Activated CD4-positive, alpha-beta T cell treated with anti-CD3 and anti-CD28 coated beads for 48 hours (primary cell): ENCODE measurements at regions not wholly inside any gene's neighbourhood (a gene's known extent, or its start where the extent isn't known, plus 50 kb on each side); places are given as distances from the start of the nearest gene placed in this dataset.
"Not testable (repeated sequence)": the region's sequence is repeated elsewhere in the genome, so short reads cannot be mapped to it uniquely, and the experiment has no call there.

Experiments
- DNase-seq: peaks from one replicate; pipeline ENCODE4 v3.0.0-alpha.2; 2020

DNA sequence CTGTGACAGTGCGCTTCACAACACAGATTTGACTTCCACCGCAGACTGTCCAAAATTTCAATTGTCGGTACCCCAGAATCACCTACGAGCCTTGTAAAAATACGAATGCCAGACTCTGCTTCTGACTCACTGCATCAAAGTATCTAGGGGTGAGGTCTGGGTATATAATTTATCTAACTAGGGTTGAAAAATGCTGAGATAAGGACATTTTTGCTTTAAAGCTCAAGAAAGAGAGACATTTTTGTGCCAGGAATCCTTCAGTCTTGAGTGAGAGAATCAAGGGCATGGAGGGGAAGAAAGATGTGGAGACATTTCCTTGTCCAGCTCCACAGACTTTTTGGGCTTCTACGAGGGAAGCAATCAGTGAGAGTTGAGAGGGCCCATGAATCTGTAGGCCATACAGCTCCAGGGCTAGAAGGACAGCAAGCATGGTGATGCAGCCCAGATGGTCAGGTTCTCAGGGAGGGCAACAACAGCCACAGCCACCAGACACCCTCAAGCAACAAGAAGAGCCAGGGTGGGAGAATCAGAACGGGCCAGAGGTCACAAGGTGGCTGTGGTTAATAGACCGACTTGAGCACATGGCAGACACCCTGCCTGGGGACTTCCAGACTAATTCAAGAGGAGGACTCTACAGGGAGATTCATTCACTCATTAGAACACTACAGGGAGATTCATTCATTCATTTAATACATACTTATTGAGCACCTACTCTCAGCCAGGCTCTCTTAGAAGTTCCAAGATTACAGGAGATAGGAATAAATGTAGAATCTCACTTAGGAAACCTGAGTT is 211.1 kb upstream of the PRDM1 start:
- DNase-seq, result no peak

DNA sequence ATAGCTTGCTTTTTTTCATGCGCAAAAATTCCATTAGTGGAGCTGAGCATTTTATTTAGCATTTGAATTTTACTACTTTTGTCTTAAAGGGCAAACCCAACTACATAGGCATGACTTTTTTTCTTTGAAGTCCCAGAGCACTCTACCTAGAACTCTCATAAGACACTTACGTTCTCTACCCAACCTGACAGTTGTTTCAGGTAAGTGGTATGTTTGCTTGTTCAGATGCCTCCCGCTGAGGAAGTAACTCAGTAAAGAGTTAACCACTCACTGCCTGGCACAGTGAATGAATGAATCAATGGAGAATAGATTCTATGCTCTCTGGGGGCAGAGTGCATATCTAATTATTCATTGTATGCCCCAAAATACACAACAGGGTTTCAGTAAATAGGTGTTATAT is 212.3 kb upstream of the PRDM1 start:
- no peak for DNase-seq

DNA sequence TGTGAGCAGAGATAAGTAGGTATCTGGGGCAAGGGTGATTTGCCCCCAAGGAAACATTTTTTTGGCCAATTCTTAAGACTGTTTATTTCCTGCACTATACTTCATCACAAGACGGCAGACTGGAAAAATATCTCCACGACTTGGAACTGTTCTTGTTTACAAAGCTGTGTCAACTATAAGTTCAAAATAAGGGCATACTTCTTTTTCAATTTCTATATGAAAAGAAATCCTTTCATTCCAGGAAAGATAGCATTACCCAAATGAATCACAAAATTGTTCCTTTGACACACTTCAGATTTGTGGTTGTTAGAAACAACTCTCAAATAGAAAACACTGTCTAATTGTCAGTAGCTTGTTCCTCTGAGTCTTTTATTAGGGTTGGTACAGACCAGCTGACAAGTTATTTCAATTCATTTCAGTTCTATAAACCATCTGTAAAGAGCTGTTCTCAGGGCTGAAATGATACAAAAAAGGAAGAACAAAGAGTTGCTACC is 212.9 kb upstream of the PRDM1 start:
- no peak for DNase-seq

DNA sequence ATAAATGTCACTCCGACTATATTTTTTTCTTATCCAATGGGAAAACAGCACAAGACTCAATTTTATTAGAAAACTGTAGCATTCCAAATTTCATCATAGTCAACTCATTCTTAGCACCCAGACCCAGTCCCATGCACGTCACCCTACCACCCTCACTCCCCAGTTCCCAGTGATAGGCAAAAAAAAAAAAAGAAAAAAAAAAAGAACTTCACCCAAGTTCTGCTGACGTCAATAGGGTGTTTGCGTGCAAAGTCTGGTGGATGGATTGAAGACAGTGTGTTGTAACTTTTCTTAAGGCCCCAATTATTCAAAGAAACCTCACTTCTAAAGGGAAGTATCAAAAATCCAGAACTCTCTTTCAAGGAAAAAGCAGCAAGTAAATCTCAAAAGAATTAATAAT is 213.9 kb upstream of the PRDM1 start:
- no peak for DNase-seq

DNA sequence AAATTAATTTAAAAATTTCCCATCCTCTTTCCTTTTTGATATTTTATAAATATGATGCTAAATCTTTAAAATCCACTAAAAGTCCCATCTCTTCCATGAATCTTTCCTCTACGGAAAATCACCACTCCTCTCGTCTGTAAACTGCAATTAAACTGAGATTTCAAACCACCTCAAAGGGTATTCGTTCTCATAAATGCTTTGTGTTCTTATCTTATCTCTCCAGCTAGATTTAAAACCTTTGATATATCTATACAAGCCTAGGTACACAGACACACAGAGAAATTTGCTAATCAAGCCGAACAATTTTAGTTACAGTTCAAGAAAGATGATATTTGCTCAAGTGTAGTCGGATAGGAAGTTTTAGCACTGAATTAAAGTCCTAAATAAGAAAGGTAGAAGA is 214.6 kb upstream of the PRDM1 start:
- DNase-seq, result no peak

DNA sequence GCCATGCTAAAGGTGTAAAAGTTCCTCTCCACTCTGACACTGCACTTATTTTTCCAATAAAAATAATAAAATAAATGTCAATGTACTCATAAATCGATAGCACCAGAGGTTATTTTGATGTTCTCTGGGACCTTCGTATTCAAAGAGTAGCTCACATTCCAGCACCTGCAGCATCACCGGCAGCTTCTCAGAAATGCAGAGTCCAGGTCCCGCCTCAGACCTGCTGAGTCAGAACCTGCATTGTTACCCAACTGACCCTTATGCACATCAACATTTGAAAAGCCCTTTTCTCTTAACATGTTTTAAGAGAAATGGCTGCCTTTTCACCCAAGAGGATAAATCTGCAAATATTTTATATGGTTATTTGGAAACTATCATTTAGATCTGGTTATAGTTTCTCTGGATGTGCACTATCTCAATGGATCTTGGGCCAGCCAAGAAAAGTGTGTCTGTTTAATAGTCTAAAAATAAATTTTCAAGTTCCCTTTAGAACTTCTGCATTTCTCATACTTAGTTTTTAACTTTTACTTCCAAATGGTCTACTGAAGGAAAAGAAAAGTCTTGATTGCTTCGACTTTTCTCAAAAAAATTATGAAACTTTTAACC is 216.2 kb upstream of the PRDM1 start:
- no peak for DNase-seq

DNA sequence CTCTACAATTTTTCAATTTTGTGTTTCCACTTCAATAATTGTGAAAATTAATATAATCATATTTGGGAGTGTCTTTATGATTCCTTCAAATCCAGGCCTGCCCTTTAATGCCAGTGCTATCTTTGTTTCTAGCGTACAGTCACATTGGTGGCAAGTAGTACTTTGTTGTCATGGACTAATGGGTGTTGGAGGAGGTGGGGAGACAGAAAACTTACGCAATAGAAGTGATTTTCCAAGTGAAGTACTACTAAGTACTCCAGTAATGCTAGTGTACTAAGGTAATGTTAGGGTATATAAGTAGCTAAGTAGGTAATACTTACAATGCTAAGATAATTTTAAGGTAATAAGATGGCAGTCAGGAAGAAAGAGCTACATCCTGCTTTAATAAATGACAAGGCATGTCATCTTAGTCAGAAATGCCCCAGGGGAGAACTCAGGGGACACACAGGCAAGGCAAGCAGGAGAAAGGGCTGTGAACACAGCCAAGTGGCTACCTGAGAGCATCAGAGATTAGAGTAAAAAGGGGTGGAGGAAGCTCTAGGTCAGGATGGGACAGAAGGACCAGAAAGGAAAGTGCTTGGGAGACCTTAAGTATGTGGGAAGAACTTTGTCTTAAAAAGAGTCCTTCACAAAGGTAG is 217.2 kb upstream of the PRDM1 start:
- no peak for DNase-seq

DNA sequence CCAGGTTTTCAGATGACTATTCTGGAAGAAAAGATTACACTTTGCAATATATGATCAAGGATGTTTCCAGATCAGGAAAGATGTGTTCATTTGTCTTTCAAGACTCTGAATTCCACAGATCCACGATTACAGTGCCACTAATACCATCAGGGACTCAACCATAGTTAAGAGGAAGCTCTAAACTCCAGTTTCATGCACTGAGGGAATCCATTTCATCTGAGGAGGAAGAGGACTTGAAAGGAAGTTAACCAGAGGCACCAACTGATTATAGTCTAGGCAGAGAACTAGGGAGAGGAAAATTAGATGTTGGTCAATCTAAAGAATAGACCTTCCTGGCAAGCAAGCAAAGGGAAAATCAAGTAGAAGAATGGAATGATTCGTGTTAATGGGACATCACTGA is 218.3 kb upstream of the PRDM1 start:
- DNase-seq, result no peak

DNA sequence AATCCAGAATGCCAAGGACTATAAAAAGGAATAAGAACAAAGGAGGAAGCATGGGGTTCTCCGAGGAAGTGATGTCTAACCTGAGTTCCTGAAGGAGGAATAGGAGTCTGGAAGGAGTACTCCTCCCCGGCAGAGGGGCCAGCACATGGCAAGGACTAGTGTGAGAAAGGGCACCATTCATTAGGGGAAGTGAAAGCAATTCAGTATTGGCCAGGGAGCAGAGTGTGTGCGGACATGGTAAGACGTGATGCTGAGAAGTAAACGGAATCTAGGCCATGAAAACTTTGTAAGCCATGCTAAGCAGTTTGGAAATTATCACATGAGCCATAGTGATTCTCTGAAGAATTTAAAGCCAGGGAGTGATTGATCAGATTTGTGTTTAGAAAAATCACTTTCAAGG is 218.9 kb upstream of the PRDM1 start:
- DNase-seq, result no peak

DNA sequence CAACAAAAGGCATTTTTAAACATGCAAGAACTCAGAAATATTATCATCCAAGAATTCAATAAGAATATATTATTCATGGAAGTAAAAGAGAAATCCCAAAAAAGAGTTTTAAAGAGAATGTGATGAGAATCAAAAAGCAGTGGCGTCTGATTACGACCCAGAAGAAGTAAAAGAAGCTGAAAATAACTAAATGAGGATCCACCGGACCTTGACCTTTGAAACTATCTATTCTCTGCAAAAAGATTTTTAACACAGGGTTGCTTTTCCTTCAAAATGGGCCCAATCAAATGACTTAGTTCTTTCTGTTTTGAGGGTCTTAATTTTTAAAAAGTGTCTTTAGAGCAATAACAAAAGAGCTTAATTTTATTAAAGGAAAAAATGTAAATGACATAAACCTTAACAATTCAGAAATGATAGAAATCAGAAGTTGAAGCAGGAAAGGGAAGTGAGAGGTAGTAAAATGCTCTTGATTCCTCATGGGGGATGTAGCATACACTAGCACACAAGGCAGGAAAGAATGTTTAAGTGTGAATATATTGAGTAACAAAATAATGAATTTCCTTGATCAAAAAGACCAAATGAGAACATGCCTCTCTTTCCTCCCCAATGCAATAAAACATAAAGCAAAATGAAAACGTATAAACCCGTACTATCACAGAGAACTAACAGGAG is 223.1 kb upstream of the PRDM1 start:
- no peak for DNase-seq

DNA sequence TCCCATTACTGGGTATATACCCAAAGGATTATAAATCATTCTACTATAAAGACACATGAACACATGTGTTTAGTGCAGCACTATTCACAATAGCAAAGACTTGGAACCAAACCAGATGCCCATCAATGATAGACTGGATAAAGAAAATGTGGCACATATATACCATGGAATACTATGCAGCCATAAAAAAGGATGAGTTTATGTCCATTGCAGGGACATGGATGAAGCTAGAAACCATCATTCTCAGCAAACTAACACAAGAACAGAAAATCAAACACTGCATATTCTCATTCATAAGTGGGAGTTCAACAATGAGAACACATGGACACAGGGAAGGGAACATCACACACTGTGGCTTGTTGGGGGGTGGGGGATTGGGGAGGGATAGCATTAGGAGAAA is 225.2 kb upstream of the PRDM1 start:
- not testable (repeated sequence) for DNase-seq

DNA sequence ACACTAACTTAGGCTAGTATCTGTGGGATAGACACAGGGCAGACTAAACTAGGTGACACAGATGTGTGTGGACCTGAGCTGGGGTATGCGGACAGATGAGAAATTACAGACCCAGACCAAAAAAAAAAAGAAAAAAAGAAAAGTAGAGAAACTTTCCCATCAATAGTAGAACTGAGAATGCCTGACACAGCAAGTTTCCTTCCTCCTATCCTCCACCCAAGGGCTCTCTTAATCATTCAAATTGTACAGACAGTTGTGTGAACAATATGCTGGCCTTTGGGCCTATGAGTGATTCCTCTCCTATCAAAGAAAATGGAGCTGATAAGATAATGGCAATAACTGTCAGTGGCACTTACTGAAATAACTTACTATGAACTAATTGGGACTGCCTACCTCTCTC is 226.7 kb upstream of the PRDM1 start:
- no peak for DNase-seq

DNA sequence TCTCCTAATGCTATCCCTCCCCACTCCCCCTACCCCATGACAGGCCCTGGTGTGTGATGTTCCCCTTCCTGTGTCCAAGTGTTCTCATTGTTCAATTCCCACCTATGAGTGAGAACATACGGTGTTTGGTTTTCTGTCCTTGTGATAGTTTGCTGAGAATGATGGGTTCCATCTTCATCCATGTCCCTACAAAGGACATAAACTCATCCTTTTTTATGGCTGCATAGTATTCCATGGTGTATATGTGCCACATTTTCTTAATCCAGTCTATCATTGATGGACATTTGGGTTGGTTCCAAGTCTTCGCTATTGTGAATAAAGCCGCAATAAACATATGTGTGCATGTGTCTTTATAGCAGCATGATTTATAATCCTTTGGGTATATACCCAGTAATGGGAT is 227.5 kb upstream of the PRDM1 start:
- DNase-seq, result not testable (repeated sequence)

DNA sequence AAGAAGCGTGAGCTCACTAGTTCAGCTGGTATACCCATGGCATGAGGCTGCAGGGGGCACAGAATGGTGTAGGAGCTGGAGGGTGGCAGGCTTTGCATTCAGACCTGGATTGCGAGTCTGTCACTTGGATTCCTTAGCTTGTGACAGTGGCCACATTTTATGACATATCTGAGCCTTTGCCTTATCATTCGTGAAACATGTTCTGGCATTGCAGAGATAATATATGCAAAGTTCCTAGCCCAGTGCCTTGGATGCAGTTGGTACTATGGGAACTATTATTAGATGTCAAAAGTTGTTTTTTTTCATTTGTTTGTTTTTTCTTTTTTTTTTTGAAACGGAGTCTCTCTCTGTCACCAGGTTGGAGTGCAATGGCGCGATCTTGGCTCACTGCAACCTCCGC is 230.7 kb upstream of the PRDM1 start:
- no peak for DNase-seq

DNA sequence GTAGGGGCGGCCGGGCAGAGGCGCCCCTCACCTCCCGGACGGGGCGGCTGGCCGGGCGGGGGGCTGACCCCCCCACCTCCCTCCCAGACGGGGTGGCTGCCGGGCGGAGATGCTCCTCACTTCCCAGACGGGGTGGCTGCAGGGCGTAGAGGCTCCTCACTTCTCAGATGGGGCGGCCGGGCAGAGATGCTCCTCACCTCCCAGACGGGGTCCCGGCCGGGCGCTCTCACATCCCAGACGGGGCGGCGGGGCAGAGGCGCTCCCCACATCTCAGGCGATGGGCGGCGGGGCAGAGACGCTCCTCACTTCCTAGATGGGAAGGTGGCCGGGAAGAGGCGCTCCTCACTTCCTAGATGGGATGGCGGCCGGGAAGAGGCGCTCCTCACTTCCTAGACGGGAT is 232.2 kb upstream of the PRDM1 start:
- DNase-seq, result not testable (repeated sequence)

DNA sequence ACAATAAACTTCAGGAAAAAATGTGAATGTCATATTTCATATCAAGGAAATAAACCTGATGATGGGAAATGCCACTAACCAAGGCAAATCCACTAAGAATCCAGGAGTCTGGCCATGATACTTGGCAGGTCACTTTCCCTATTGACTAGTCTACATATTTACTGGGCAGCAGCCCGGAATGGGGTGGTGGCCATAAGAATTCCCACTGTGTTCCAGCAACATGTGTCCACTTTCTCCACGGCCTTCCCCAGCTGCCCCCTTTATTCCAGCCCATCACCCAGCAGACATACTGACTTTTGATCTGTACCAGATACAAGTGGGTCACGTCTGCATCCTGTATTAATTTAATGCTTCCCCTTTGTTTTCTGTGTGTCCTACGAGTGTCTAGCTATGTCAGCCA is 234.5 kb upstream of the PRDM1 start:
- DNase-seq, result no peak

DNA sequence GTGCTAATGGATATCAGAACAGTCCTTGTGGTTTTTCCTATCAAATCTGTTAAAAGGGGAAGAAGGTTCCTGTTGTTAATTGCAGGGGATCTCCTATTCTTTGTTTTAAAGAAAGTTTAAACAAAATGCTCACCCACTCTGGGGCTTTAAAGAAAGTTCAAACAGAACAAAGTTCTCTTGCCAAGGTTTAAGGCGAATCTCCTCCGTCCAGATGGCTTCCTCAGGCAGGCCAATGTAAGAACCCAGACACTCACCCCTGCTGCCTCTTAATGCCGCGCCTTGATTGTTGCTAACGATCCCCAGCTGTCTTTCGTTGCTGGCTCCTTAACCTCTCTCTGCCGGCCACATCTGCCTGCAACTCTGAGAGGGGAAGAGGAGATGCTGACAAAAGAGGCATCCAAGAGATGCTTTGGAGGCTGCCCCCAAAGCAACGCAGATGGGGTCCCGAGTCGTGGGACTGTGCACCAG is 235.0 kb upstream of the PRDM1 start:
- DNase-seq, result no peak

DNA sequence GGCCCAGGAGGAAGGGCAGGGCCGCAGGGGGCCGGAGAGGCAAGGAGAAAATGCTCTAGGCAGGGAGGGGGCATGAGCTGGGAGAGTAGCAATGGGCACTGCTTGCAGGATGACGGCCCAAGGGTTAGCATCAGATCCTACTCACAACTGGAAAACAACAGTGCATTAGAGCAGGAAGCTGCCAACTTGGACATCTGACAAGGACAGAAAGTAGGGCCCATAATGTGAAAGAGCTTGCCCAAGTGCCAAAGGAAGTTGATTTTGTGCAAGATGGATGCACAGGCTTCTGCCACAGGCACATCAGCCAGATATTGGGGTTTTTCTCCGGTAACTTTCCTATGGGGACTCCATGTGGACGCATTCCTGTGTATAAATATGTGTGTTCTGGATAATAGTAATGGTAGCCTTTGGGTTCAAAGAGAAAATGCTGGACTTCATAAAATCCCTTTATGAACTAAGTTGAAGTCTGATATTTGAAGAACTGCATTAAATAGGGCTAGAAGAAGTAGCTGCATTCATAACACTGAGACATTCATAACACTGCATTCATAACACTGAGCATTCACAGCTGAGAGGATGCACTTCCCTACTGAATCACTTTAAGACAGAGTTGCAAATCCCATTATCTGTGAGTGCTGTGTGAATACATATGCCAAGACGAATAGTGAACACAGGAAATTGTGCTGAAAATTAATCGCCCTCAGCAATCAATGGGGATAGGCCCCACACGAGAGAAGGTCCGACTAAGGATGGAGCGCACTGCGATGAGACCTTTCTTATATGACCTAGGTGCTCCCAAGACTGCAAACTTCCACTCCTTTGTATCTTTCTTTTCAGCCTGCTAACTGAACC is 235.6 kb upstream of the PRDM1 start:
- DNase-seq, result no peak

DNA sequence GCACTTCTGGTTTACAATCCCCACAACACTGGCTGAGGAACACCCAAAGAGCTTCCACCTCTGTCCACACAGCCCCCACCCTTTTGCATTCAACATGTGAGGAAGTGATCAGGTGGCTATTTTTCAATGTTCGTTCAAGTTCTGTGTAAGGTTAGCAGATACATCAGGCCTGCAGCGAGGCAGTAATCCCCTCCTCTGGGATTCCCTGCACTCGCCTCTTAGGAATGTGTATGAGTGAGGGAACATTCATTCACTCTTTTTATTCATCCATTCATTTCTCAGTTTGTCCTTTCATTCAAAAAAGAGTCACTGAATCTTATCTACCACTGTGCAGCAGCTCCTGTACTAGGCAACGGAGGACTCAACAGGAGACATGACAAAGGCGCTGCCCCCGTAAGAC is 236.4 kb upstream of the PRDM1 start:
- DNase-seq, result no peak

DNA sequence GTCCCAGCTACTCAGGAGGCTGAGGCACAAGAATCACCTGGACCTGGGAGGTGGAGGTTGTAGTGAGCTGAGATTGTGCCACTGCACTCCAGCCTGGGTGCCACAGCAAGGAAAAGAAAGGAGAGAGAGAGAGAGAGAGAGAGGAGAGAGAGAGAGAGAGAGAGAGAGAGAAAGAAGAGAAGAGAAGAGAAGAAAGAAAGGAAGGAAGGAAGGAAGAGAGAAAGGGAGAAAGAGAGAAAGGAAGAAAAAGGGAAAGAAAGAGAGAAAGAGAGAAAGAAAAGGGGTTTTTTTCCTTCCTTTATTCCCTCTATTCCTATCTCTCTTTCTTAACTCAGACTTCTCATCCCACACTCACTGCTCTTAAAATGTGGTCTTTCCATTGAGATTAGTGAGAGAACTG is 238.7 kb upstream of the PRDM1 start:
- DNase-seq, result no peak

DNA sequence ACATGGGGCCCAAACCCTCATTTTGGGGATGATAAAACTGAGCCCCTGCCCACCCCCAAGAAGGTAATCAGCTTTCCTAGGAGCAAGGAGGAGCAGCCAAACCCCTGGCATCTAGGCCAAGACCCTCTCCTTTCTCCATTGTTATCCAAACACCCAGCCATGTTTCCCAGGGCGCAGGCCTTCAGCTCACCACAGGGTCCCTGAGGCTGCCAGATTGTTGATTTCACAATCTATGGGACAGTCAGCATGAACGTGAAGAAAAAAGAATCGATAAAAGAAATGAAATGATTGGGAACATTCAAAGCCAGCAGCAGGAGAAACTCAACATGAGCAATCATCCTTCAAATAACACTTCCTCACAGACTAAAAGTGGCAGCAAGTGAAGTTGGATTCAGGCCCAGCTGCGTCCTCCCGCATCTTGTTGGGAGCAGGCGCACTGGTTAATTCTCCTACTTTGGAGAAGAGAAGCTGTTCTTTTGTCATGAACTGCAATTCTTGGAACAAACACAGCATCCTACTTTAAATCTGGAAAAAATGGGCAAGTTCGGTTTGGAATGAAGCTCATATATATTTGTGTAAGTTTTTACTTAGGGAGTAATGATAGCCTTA is 241.8 kb upstream of the PRDM1 start:
- no peak for DNase-seq

DNA sequence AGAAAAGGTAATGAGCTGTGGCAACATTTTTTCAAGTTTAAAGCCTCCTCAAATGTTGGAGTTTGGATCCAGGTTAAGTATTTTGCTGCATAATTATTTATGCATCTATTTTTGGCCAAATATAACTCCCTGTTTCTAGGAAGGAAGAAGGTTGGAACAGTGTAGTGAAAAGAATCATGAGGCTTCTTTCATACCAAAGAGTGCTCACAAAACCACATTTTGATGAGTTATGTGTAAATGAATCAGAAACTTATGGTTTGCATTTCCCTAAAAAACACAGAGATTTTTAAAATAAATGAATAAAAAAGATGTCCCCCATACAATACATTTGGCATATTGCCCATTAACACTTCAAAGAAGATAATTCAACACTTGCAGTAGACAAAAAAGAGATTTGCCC is 246.9 kb upstream of the PRDM1 start:
- DNase-seq, result no peak
